ENCODE measurements at regions not wholly inside any gene's neighbourhood (a gene's known extent, or its start where the extent isn't known, plus 50 kb on each side); places are given as distances from the start of the nearest gene placed in this dataset.

GRCh38 chr20:24787621-24788020 lies 161.4 kb upstream of the CST7 start:
- no peak for TF ChIP-seq RERE (CRISPR knock-in tag; IDR thresholded peaks at IDR 0.05; ENCODE audit: borderline replicate concordance)
- TF ChIP-seq REST (IDR thresholded peaks at IDR 0.05; ENCODE audit: borderline replicate concordance), result no peak
- TF ChIP-seq REST (CRISPR knock-in tag; IDR thresholded peaks at IDR 0.05; ENCODE audit: low read depth), result no peak
- TF ChIP-seq BACH1 (tag; IDR thresholded peaks at IDR 0.05), result no peak
- no peak for TF ChIP-seq CTCF (IDR thresholded peaks at IDR 0.05 in 2 of 3, conservative IDR thresholded peaks at IDR 0.05 in 1 of 3; ENCODE audit: insufficient read depth in 2 of 3, low read depth in 1 of 3, low read length in 3 of 3)
- no peak for TF ChIP-seq HNRNPH1 (optimal IDR thresholded peaks at IDR 0.05; ENCODE audit: low read depth, low read length)
- no peak for TF ChIP-seq EP300 (IDR thresholded peaks at IDR 0.05; ENCODE audit: low read length)
- no peak for TF ChIP-seq ZBTB33 (CRISPR knock-in tag; IDR thresholded peaks at IDR 0.05)
- no peak for TF ChIP-seq FOXP1 (CRISPR knock-in tag; IDR thresholded peaks at IDR 0.05)
- TF ChIP-seq POLR2A (conservative IDR thresholded peaks at IDR 0.05), result no peak
- TF ChIP-seq ATF1 (CRISPR knock-in tag; IDR thresholded peaks at IDR 0.05), result no peak
- TF ChIP-seq ATF1 (tag; IDR thresholded peaks at IDR 0.05), result no peak
- TF ChIP-seq RCOR1 (IDR thresholded peaks at IDR 0.05; ENCODE audit: borderline replicate concordance in 1 of 2, low read depth in 2 of 2, low read length in 2 of 2), result no peak
- no peak for TF ChIP-seq ZNF699 (CRISPR knock-in tag; IDR thresholded peaks at IDR 0.05; ENCODE audit: insufficient replicate concordance)
- no peak for TF ChIP-seq CREB5 (CRISPR knock-in tag; IDR thresholded peaks at IDR 0.05)
- TF ChIP-seq ZKSCAN3 (CRISPR knock-in tag; IDR thresholded peaks at IDR 0.05), result no peak
